ENCODE measurements at regions not wholly inside any gene's neighbourhood (a gene's known extent, or its start where the extent isn't known, plus 50 kb on each side); places are given as distances from the start of the nearest gene placed in this dataset.
A peak's percentile ranks its signal among the peaks of the same experiment; 100 is the strongest.
"Not testable (repeated sequence)": the region's sequence is repeated elsewhere in the genome, so short reads cannot be mapped to it uniquely, and the experiment has no call there.

DNA sequence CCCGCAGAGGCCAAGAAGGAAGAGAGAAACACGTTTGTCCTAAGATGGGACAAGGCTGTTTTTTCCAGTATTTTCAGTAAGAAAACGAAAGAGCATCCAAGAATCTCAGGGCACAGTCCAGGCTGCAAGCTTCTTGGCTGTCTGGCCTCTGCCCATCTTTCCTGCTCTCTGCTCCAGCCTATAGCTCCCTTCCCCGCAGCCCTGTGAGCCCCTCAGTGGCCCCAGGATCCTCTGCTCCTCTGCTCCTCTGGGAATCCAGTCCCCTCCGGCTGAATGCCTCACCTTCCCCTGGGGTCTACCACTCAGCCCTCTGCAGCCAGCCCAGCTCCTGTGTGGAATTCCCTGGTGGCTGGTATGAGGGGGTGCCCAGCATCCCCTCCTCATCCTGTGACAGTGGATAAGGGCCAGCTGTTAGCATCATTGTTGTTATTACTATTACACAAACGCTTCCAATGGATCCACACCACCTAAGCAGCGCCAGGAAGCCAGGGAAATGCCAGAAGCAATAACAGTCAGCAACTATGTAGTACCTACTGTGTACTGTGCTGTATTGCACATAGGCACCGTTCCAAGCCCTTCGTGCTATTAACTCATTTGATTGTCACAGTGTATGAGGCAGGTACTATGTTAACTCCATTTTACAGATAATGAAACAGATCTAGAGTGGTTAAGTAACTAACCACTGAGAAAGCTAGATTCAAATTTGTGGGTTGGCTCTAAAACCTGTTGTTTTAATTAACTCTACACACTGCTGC lies 60.3 kb upstream of the PTPN1 start:
- in situ Hi-C loops (cut with HindIII; ENCODE audit: low pct_unique_long_range_greater_than_20kb, low sequenced_read_pairs), result no loop called here

GRCh38 chr20:50450493-50450826 lies 59.7 kb upstream of the PTPN1 start:
- no peak for DNase-seq (ENCODE audit: low read depth)
- in situ Hi-C loops (cut with HindIII; ENCODE audit: low pct_unique_long_range_greater_than_20kb, low sequenced_read_pairs), result no loop called here

More for the DNA sequence above, 60.3 kb upstream of the PTPN1 start:
- DNase-seq (ENCODE audit: low read depth), result no peak

GRCh38 chr20:50450881-50451752 lies 59.1 kb upstream of the PTPN1 start:
- in situ Hi-C loops (cut with HindIII; ENCODE audit: low pct_unique_long_range_greater_than_20kb, low sequenced_read_pairs), result no loop called here
- DNase-seq (ENCODE audit: low read depth), result no peak

- in situ Hi-C loops (cut with HindIII; ENCODE audit: low pct_unique_long_range_greater_than_20kb, low sequenced_read_pairs), result not testable (repeated sequence)
These were observed 58.3 kb upstream of the PTPN1 start for GRCh38 chr20:50451792-50452425.

GRCh38 chr20:50453533-50454244 lies 56.5 kb upstream of the PTPN1 start:
- in situ Hi-C loops (cut with HindIII; ENCODE audit: low pct_unique_long_range_greater_than_20kb, low sequenced_read_pairs), result no loop called here

More at GRCh38 chr20:50451792-50452425, 58.3 kb upstream of the PTPN1 start:
- DNase-seq (ENCODE audit: low read depth), result not testable (repeated sequence)

GRCh38 chr20:50455245-50455644 lies 54.9 kb upstream of the PTPN1 start:
- DNase-seq (ENCODE audit: low read depth); in situ Hi-C loops (cut with HindIII; ENCODE audit: low pct_unique_long_range_greater_than_20kb, low sequenced_read_pairs): not testable (repeated sequence)

More at GRCh38 chr20:50453533-50454244, 56.5 kb upstream of the PTPN1 start:
- DNase-seq (ENCODE audit: low read depth), result no peak

DNA sequence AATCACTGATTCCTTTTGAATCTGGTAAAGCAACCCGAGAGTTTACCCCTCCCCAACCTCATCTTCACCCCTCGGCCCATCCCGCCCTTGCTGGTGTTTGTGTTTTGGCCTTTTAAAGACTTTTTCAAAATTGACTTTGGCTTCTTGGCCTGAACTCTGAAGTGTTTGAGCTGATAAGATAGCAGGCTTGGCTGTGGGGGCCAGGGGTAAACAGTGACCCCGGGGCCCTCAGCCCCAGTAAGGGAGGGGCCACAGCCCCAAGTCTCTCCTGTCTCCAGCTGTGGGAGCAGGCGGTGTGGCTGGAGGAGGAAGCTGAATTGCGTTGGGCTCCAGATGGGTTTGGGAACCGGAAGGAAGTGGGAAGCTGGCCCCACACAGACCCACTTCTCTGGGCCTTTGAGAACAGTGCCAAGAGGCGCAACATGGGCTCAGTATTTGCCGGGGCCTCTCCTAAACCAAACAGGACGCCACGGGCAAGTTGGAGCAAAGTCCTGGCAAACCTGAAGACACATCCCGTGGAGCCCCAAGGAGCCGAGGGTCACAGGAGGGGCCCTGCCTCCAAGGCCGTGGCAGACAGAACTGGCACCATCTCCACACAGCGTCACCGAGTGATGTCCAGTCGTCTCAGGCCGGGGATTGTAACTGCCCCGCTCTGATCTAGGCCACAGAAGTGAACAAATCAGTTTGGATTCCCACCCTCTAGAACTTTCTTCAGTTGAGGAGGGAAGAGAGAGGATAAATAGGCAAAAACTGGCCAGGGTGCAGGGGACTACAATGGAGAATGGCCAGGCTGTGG lies 54.3 kb upstream of the PTPN1 start:
- DNase-seq (ENCODE audit: low read depth), result no peak
- in situ Hi-C loops (cut with HindIII; ENCODE audit: low pct_unique_long_range_greater_than_20kb, low sequenced_read_pairs), result no loop called here

DNA sequence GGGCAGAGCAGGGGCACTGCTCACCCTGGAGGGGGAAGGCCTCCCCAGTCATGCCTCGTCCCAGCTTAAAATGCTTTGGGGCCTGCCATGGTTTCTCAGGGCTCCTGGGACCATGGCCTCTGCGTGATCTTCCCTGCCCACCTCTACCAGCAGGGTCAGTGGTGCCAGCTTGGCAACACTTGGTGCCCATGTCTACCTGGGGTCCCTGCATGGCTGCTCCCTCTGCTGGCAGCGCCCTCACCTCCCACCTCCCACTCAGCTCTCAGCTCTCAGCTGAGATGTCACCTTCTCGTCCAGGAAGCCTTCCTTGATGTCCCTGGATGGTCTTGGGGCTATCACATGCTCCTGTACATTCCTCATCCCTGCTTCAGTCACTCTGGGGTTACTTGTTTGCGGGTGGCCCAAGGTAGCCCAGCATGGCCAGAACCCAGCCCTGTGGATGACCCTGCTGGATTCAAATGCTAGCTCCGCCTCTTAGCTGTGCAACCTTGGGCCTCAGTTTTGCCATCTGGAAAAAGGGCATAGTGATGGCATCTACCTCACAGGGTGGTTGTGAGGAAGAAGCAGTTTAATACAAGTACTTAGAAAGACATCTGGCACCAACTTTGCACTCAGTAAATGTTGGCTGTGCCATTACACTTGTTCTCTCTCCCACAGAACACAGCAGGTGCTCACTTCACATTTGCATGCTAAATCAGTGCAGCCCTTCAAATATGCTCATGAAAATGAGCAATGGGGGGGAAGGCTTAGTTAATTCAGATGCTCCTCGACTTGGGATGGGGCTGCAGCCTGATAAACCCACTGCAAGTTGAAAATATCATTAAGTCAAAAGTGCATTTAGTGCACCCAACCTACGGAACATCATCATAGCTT lies 53.5 kb upstream of the PTPN1 start:
- DNase-seq (ENCODE audit: low read depth), result no peak
- in situ Hi-C loops (cut with HindIII; ENCODE audit: low pct_unique_long_range_greater_than_20kb, low sequenced_read_pairs), result no loop called here

DNA sequence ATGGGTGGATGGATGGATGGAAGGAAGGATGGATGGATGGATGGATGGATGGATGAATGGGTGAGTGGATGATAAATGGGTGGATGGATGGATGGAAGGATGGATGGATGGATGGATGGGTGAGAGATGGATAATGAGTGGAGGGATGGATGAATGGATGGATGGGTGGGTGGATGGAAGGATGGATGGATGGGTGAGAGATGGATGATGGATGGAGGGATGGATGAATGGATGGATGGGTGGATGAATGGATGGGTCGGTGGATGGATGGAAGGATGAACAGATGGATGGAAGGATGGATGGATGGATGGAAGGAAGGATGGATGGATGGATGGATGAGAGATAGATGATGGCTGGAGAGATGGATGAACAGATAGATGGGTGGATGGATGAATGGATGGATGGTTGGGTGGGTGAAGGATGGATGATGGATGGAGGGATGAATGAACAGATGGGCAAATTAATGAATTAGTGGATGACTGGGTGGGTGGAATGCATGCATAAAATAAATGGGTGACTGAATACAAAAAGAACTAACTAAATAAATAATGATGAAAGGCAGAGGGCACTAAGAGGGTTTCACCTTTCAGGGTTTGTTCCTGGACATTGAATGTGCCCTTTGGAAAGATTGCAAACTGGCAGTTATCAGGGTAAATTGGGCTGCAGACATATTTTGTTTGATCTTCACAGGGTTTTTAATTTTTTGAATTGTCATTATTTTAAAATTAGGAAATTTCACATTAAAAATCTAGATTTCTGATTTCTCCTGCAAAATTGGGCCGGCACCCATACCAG lies 50.9 kb upstream of the PTPN1 start:
- in situ Hi-C loops (cut with HindIII; ENCODE audit: low pct_unique_long_range_greater_than_20kb, low sequenced_read_pairs), result no loop called here
- peak; percentile 41 for DNase-seq (ENCODE audit: low read depth)

DNA sequence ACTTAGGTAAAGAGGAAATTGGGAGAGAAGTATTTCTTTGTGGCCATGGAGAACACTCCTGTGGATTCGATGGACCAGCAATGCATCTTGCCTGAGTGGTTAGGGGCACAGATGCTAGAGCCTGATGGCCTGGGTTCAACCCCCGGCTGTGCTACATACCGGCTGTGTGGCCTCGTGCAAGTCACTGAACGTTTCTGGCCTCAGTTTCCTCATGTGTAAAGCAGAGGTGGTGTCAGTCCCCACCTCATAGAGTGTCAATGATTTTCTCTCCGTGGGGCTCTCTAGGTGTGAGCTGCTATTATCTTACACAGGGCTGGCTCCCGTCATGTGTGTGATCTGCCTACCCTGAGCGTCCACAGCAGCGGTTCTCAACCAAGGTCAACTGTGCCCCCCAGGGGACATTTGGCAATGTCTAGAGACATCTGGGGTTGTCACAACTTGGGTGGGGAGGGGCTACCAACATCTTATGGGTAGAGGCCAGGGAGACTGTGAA lies 50.0 kb upstream of the PTPN1 start:
- in situ Hi-C loops (cut with HindIII; ENCODE audit: low pct_unique_long_range_greater_than_20kb, low sequenced_read_pairs), result no loop called here
- no peak for DNase-seq (ENCODE audit: low read depth)
